Embryonic facial prominence (tissue), 1 donor: ENCODE measurements at regions not wholly inside any gene's neighbourhood (a gene's known extent, or its start where the extent isn't known, plus 50 kb on each side); places are given as distances from the start of the nearest gene placed in this dataset.
"Not testable (repeated sequence)": the region's sequence is repeated elsewhere in the genome, so short reads cannot be mapped to it uniquely, and the experiment has no call there.

Experiments
- DNase-seq: peaks from one replicate; pipeline ENCODE4 v3.0.0-alpha.2; 2016; ENCODE audit errors: extremely low spot score

DNA sequence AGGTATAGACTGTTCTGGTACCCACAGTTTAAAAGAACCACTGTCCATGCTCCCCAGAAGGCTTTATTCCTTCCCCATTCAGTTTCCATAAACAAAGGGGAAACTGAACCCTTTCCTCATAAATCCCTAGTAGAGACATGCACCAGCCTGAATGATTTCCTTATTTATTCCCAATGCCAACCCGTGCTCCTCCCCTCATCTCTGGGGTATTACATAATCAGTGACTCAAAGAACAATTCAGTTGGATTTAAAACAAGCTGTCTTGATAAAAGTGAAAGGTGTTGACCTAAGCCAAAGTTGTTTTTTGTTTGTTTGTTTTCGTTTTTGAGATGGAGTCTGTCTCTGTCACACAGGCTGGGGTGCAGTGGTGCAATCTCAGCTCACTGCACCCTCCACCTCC, 418.5 kb upstream of the CNTNAP5 start:
- no peak for DNase-seq

DNA sequence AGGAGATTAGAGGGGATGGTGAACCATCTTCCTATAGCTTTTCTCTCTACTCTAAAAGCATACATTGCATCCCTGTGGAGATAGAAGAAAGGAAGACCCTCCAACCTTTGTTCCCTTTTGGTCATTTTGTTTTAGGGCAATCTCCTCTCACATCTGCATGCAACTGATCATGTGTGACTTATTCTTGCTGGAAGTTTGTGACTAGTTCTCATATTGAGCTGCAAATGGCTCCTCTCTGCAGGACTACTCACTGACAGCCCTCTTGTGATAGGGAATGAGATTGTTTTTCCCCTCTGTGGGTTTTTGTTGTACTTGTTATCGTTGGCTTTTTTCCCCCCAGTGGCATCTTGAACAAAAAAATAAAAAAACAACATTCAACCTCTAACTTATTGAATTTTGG, 416.0 kb upstream of the CNTNAP5 start:
- no peak for DNase-seq

DNA sequence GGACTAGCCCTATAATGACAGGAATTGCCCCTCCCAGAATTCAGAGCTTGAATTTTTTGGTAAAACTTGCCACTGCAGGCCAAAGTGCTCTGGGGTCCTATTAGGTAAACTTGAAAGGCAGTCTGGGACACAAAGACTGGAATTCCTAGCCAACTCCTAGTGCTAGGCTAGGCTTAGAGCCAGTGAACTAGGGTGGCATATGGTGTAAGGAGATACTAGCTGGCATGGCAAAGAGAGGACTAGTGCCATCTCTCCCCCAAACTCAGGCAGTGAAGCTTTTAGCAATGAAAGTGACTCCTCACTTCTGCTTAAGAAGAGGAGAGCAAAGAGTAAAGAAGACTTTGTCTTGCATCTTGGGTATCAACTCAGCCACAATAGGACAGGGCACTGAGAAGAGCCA, 410.5 kb upstream of the CNTNAP5 start:
- DNase-seq: no peak

DNA sequence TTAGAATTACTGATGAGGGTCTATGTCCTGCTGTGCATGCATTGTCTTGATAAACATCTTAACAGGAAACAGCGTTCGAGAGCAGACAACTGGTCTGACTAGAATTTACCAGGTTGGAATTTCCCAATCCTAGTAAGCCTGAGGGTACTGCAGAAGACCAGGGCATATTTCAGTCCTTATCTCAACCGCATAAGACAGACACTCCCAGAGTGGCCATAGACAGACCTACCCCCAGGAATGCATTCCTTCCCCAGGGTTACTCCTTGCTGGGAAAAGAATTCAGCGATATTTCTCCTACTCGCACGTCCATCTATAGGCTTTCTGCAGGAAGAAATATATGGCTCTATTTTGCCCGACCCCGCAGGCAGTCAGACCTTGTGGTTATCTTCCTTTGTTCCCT, 406.4 kb upstream of the CNTNAP5 start:
- DNase-seq: not testable (repeated sequence)

DNA sequence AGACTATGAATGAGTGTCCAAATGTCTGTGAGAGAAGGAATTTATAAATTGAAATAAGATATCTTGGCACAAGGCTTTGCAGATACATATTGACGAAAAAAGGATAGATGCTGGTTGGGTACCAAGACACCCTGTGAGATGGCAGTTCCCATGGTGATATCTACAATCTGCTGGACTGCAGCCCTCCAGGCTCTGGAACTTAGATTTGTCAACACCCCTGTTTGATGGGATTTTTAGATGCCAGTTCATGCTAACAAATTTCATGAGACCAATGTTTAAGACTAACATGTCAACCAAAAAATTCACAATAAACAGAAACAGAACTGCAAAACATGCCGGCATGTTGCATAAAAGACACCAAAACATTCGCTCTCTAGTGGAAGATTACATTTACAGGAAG, 400.3 kb upstream of the CNTNAP5 start:
- DNase-seq: no peak

DNA sequence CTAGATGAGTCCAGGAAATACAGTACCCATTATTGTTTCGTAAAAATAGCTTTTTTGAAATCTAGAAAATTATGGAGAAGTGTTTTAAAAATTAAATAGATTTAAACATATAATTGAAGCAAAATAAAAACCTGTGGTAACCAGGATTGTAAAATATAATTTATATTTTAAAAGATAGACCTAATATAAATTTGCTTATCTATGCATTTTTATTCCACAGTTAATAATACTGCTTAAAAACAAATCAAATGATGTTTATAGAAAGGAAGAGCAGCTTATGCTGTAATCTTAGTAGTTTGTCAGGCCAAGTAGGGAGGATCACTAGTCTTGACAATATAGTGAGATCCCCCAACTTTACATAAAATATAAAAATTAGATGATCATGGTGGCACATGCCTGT, 388.9 kb upstream of the CNTNAP5 start:
- no peak for DNase-seq

DNA sequence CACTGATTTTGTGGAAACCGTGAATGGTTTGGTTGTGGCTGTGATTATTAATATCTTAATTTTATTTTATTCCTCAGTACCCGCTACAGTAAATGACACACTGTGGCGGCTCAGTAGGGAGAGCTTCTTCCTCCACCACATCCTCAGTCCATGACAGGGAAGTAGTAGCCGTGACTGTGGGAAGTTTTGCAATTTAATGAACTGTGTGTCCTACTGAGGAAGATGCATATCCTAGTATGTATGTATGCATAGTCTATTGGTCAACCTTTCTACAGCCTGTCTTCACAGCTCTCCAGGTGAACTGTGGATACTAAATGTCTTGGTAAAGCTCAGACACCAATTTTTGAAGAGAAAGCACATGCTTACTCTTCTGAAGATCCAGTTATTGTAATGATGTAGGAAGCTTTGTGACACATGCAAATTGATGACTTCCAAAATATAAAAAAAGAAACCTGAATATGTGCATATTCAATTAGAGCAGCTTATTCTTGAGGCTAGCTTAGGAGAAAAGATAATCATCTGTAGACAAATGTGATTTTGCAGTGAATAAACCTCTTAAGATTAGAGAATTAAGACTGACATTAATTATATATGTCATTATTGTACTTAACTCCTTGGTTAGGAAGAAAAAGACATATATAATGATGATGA, 384.3 kb upstream of the CNTNAP5 start:
- DNase-seq: no peak

DNA sequence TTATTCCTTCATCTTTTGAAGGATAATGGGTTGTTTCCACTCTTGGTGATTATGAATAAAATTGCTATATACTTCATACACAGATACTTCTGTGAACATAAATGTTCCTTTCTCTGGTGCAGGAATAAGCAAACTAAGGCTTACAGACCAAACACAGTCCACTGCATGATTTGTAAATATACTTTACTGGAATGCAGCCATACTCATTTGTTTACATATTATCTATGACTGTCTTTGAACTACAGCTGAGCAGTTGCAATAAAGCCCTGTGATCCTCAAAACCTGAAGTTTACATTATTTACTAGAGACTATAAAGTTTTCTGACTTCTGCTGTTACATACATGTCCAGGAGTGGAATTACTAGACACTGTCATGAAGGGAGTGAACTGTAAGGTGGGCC, 381.0 kb upstream of the CNTNAP5 start:
- DNase-seq: no peak

DNA sequence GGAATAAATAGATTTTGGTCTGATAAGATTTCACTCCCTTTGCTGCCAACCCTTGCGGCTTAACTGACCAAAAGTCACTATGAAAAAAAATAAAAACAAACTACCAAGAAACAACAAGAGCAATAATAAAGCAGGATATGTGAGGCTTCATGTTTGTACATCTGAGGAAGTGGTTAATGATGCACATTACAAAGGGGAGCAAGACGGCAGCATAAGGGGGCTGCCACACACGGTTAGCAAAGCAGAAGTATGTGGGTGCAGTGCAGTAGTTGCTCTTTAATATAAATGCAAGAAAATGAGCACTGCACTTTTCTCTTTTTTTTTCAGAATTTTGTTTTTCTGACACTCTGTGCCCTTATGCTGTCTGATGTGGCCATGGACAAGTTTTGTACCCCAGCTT, 377.1 kb upstream of the CNTNAP5 start:
- no peak for DNase-seq

DNA sequence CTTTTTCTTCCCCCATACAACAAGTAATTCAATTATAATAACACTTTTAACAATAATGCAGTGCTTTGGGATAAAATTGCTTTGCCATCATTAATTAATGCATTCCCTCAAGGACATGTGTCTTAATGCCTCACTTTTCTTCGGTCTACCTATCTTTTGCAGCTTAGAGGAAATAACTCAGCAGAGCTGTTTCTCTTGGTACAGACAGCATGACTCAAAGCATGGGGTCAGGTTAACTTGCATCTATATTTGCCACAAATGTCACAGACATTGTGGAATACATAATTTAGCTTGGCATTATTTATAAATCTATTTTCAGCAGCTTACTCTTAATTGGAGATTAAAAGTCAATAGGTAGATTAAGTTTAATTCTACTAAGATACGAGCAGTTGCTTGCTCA, 376.1 kb upstream of the CNTNAP5 start:
- DNase-seq: no peak

DNA sequence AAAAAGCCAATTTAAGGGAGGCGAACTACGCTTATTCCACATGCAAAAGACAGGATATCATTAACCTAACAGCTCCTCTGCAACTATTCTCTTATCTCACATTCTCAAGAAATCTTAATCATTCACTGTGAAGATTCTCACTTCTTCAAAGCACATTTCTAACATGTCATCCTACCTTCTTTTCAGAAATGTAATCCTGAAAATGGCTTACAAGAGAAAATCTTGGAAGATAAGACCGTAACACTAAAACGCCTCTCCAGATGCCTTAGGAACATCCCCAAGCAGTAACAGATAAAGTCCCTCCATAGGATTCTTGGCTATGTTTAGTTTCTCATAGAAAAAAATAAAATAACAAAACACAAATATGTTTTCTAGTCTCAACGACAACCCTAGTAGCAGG, 373.9 kb upstream of the CNTNAP5 start:
- DNase-seq: no peak

DNA sequence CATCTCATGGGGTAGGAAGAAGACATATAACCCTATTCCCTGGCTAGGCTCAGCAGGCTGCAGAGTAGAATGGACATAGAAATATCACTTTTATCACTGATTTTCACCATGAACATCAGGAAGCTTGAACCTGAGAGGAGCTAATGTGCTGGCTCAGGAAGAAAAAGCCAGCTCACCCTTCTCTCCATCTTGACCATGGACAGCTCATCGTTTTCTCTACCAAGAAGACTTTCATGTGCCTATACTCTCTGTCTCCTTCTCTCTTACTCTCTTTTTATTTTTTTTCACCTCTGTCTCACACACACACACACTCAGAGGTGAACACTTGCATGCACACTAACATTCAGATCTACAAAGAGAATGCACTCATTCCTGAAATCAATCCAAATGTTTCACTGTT, 372.8 kb upstream of the CNTNAP5 start:
- no peak for DNase-seq

DNA sequence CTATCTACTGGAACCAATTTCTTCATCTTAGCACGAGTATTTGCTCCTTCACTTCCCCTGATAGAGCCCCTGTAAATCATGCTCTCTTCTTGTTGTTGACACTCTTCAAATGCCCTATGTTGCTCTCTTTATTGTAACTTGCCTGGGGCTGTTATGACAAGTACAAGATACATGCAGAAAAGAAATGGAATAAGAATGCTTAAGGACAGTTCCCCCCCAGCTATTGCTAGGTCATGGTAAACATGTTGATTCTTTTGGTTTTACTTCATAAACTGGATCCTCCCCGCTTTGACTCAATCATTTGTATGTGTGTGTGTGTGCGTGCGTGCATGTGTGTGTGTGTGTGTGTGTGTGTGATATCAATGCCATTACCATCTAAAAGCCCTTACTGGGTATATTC, 368.5 kb upstream of the CNTNAP5 start:
- no peak for DNase-seq

DNA sequence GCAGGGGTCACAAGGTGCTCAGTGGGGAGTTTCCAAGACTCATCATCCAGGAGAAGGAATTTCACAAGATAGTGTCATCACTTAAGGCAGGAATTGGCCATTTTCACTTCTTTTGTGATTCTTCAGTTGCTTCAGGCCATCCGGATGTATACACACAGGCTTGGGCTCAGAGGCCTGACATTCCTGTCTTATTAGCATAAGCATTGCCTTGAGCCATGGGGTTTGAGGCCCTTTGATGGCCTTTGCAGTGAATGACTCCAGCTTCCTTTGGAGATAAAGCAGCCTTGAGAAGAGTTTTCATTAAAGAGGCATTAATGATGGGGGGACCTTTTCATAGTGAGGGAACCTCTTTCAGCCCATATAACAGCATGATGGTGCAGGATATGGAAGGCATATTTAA, 366.0 kb upstream of the CNTNAP5 start:
- no peak for DNase-seq

DNA sequence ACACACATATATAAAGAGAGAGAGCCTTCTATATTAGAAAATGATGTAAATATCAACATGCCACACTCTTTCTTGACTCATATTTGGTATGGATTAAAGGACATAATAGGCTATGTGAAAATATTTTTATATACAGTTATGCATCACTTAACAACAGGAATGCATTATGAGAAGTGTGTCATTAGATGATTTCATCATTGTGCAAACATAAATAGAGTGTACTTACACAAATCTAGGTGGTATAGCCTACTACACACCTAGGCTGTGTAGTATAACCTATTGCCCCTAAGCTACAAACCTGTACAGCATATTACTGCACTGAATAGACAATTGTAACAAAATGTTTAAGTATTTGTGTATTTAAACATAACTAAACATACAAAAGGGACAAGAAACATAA, 354.8 kb upstream of the CNTNAP5 start:
- DNase-seq: no peak

DNA sequence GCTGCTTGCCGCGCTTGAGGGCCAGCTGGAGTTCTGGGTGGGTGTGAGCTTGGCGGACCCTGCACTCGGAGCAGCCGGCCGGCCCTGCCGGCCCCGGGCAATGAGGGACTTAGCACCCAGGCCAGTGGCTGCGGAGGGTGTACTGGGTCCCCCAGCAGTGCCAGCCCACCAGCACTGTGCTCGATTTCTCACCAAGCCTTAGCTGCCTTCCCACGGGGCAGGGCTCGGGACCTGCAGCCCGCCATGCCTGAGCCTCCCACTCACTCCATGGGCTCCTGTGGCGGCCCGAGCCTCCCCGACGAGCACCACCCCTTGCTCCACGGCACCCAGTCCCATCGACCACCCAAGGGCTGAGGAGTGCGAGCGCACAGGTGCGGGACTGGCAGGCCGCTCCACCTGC, 341.3 kb upstream of the CNTNAP5 start:
- DNase-seq: not testable (repeated sequence)

DNA sequence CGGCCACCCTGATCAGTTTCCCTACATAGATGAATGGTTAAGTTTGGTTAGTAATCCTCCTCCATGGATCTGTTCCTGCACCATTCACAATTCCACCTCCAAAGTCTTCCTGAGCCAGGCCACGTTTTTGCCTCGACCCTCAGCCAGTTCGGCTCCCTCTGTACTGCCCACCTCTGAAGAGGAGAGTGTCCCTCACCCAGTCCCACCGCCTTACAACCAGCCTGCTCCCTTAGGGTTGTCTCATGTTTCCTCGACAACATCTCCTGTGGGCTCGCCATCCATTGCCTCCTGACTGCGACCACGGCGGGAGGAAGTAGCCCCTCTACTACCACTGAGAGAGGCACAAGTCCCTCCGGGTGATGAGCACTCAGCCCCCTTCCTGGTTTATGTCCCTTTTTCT, 338.0 kb upstream of the CNTNAP5 start:
- DNase-seq: no peak

DNA sequence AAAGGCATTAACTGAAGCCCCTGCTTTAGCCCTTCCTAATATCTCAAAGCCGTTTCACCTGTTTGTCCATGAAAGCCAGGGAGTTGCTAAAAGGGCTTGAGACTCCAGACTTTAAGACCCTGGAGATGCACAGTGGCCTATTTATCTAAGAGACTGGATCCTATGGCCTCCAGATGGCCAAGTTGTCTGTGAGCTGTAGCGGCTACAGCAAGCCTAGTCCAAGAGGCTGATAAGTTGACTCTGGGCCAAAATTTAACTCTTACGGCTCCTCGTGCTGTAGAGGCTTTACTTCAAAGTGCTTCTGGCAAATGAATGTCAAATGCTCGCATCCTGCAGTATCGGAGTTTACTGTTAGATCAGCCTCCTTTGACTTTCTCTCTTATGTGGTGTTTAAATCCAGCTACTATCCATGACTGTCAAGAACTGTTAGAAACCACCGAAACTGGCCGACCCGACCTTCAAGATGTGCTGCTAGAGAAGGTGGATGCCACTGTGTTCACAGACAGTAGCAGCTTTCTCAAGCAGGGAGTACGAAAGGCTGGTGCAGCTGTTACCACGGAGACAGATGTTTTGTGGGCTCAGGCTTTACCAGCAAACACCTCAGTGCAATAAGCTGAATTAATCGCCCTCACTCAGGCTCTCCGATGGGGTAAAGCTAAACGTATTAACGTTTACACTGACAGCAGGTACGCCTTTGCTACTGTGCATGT, 336.7 kb upstream of the CNTNAP5 start:
- no peak for DNase-seq

DNA sequence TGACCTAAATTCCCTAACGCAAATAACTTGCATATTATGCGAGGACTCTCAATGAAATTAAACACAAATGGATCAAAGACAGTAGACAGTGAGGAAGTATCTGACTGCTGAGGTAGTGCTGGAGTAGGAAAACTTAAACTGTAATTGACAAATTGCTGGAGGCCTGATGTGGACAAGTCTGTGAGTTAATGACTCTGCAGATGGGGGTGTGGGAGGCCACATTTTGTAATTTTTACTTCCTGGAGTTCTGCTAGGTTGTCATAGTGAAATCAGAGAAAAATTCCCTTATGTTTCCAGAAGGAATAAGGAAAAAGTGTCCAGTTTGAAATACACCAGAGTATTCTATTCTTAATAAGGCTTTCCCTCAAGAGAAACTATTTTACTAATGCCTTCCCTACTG, 333.0 kb upstream of the CNTNAP5 start:
- no peak for DNase-seq

DNA sequence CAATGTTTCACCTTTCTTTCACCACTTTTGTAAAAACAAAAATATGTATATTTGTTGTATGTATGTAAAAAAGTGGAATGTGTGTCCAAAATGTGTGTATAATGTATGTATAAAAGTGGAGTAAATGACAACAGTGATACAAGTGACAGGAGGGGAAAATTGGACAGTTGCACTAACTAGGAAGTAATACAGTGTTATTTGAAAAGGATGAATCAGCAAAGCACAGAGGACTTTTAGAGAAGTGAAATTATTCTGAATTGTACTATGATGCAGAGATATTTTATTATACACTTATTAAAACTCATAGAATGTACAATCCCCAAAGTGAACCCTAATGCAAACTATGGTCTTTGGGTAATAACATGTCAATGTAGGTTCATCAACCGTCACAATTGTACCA, 331.3 kb upstream of the CNTNAP5 start:
- no peak for DNase-seq

DNA sequence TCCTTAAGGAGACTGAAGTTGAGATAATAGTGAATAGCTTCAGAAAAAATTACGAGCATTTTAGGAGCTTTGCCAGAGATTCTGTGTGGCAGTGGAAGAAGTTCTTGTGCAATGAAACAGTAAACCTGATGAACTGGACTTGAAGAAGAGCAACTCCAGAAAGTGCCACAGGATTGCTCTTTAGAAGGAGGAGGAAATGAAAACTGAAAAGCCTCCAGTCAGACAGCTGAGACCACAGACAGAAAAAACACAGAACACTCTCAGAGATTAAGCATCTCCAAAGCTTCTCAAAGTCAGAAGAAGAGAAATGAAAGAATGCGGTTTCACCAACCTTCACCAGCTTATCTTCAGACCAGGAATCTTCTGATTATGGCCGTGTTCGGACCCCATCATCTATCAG, 329.7 kb upstream of the CNTNAP5 start:
- no peak for DNase-seq

DNA sequence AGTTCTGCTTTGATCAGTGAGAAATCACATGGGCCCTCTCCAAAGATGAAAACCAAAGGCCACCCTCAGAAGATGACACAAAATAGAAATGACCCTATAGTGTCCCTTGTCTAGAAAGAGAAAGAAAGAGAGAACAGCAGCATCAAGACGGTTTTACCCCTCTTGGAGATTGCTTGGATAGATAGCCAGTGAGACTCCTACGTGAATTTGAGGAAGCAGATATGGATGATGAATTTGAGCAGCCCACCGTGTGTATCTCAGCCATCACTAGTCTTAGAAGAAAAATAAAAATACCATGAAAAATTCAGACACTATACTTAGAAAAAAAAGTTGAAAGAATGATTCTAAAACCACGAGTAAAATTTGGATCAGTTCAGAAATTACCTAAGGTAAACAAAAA, 329.1 kb upstream of the CNTNAP5 start:
- no peak for DNase-seq

DNA sequence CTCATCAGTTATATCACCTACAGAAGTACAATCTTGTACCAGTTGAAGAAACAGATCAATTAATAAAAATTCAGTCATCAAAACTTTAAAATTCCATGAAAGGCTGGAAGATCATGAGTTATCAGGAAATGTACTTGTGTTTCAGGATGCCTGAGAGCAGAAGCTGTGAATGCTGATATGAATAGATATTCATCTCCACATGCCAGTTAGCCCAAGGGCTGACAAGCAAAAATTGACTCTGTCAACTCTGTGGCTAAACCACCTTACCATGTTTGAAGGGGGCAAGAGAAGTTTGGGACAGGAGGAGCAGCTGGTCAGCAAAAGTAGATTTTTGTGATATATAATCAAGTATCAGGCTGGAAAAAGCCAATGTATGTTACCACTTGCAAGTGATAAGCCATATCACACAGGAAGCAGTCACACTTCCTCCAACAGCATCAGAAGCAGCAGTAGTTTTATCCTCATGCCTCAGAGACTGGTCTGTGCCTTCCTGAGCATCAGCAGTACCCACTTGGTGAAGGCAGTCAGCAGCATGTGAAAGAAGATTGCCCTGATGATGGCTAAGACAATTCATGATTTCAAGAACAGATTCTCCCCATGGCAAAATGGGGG, 328.2 kb upstream of the CNTNAP5 start:
- no peak for DNase-seq
